ENCODE measurements at regions not wholly inside any gene's neighbourhood (a gene's known extent, or its start where the extent isn't known, plus 50 kb on each side); places are given as distances from the start of the nearest gene placed in this dataset.

- TF ChIP-seq ZBTB1 (CRISPR knock-in tag; IDR thresholded peaks at IDR 0.05; ENCODE audit: borderline replicate concordance, low read depth) (no peak), EP400 (IDR thresholded peaks at IDR 0.05) (no peak), CREBBP (IDR thresholded peaks at IDR 0.05; ENCODE audit: low read depth, low read length) (no peak), SIN3A (IDR thresholded peaks at IDR 0.05; ENCODE audit: borderline replicate concordance in 2 of 2, control insufficient read depth in 1 of 2, low read depth in 2 of 2, low read length in 2 of 2) (no peak), TBP (optimal IDR thresholded peaks at IDR 0.05; ENCODE audit: low read depth, low read length) (no peak), E2F4 (CRISPR knock-in tag; IDR thresholded peaks at IDR 0.05; ENCODE audit: low read depth) (no peak), ZNF212 (CRISPR knock-in tag; IDR thresholded peaks at IDR 0.05) (no peak), ZNF354B (CRISPR knock-in tag; IDR thresholded peaks at IDR 0.05) (no peak), POLR2A (conservative IDR thresholded peaks at IDR 0.05) (no peak), ESRRB (CRISPR knock-in tag; IDR thresholded peaks at IDR 0.05; ENCODE audit: borderline replicate concordance) (no peak), NR2C1 (IDR thresholded peaks at IDR 0.05) (no peak), NR2C1 (tag; IDR thresholded peaks at IDR 0.05) (no peak), ZNF274 (IDR thresholded peaks at IDR 0.05; ENCODE audit: borderline replicate concordance, low read depth, low read length) (no peak)
Measured at GRCh38 chr6:118408863-118409262, 139.2 kb upstream of the PLN start.

Data from K562 (cell line).